ENCODE measurements at regions not wholly inside any gene's neighbourhood (a gene's known extent, or its start where the extent isn't known, plus 50 kb on each side); places are given as distances from the start of the nearest gene placed in this dataset.
"Not testable (repeated sequence)": the region's sequence is repeated elsewhere in the genome, so short reads cannot be mapped to it uniquely, and the experiment has no call there.

GRCh38 chr1:94769551-94769950 lies 50.6 kb upstream of the SLC44A3 start:
- TF ChIP-seq YY1 (IDR thresholded peaks at IDR 0.05; ENCODE audit: insufficient read depth, insufficient read length) (no peak), SUZ12 (IDR thresholded peaks at IDR 0.05; ENCODE audit: extremely low read depth, insufficient read depth, insufficient read length) (no peak), ZNF274 (IDR thresholded peaks at IDR 0.05; ENCODE audit: low read depth, low read length) (no peak)
- Histone ChIP-seq H3K9ac (ENCODE audit: insufficient read length, low read depth) (no peak overlapping the region), H3K4me1 (ENCODE audit: insufficient read depth, insufficient read length) (no peaks in the 10 kb centered on the region)

GRCh38 chr1:94768036-94768435 lies 52.1 kb upstream of the SLC44A3 start:
- no peak for TF ChIP-seq YY1 (IDR thresholded peaks at IDR 0.05; ENCODE audit: insufficient read depth, insufficient read length)
- no peak for TF ChIP-seq ZNF274 (IDR thresholded peaks at IDR 0.05; ENCODE audit: low read depth, low read length)
- TF ChIP-seq SUZ12 (IDR thresholded peaks at IDR 0.05; ENCODE audit: extremely low read depth, insufficient read depth, insufficient read length), result no peak
- H3K9ac ChIP-seq (ENCODE audit: insufficient read length, low read depth), result no peak overlapping the region
- H3K27me3 ChIP-seq (ENCODE audit: insufficient read depth, insufficient read length), result no peaks in the 10 kb centered on the region
- H3K4me3 ChIP-seq (ENCODE audit: insufficient read length, low read depth), result no peak overlapping the region
- no peaks in the 10 kb centered on the region for H3K36me3 ChIP-seq (ENCODE audit: insufficient read depth, insufficient read length, low read length)
- no peaks in the 10 kb centered on the region for H3K9me3 ChIP-seq (ENCODE audit: insufficient read depth, low read length)
- DNase-seq (ENCODE audit: low read depth, low spot score), result no peak
- no peaks in the 10 kb centered on the region for H3K4me1 ChIP-seq (ENCODE audit: insufficient read depth, insufficient read length)

More at GRCh38 chr1:94769551-94769950, 50.6 kb upstream of the SLC44A3 start:
- no peaks in the 10 kb centered on the region for H3K9me3 ChIP-seq (ENCODE audit: insufficient read depth, low read length)
- H3K4me3 ChIP-seq (ENCODE audit: insufficient read length, low read depth), result no peak overlapping the region
- no peak for DNase-seq (ENCODE audit: low read depth, low spot score)
- no peaks in the 10 kb centered on the region for H3K36me3 ChIP-seq (ENCODE audit: insufficient read depth, insufficient read length, low read length)
- H3K27me3 ChIP-seq (ENCODE audit: insufficient read depth, insufficient read length), result no peaks in the 10 kb centered on the region

GRCh38 chr1:94765958-94766357 lies 54.2 kb upstream of the SLC44A3 start:
- no peak overlapping the region for H3K4me3 ChIP-seq (ENCODE audit: insufficient read length, low read depth)

GRCh38 chr1:94759188-94759587 lies 61.0 kb upstream of the SLC44A3 start:
- no peaks in the 10 kb centered on the region for H3K27me3 ChIP-seq (ENCODE audit: insufficient read depth, insufficient read length)
- H3K4me3 ChIP-seq (ENCODE audit: insufficient read length, low read depth), result no peak overlapping the region
- DNase-seq (ENCODE audit: low read depth, low spot score), result no peak
- H3K9ac ChIP-seq (ENCODE audit: insufficient read length, low read depth), result no peak overlapping the region
- no peaks in the 10 kb centered on the region for H3K36me3 ChIP-seq (ENCODE audit: insufficient read depth, insufficient read length, low read length)
- no peaks in the 10 kb centered on the region for H3K9me3 ChIP-seq (ENCODE audit: insufficient read depth, low read length)
- no peaks in the 10 kb centered on the region for H3K4me1 ChIP-seq (ENCODE audit: insufficient read depth, insufficient read length)
- TF ChIP-seq SUZ12 (IDR thresholded peaks at IDR 0.05; ENCODE audit: extremely low read depth, insufficient read depth, insufficient read length) (no peak), ZNF274 (IDR thresholded peaks at IDR 0.05; ENCODE audit: low read depth, low read length) (no peak), YY1 (IDR thresholded peaks at IDR 0.05; ENCODE audit: insufficient read depth, insufficient read length) (no peak)

More at GRCh38 chr1:94765958-94766357, 54.2 kb upstream of the SLC44A3 start:
- no peak for DNase-seq (ENCODE audit: low read depth, low spot score)
- Histone ChIP-seq H3K9ac (ENCODE audit: insufficient read length, low read depth) (no peak overlapping the region), H3K9me3 (ENCODE audit: insufficient read depth, low read length) (no peaks in the 10 kb centered on the region), H3K27me3 (ENCODE audit: insufficient read depth, insufficient read length) (no peaks in the 10 kb centered on the region), H3K4me1 (ENCODE audit: insufficient read depth, insufficient read length) (no peaks in the 10 kb centered on the region), H3K36me3 (ENCODE audit: insufficient read depth, insufficient read length, low read length) (no peaks in the 10 kb centered on the region)
- TF ChIP-seq SUZ12 (IDR thresholded peaks at IDR 0.05; ENCODE audit: extremely low read depth, insufficient read depth, insufficient read length), result no peak
- no peak for TF ChIP-seq YY1 (IDR thresholded peaks at IDR 0.05; ENCODE audit: insufficient read depth, insufficient read length)
- no peak for TF ChIP-seq ZNF274 (IDR thresholded peaks at IDR 0.05; ENCODE audit: low read depth, low read length)

GRCh38 chr1:94757931-94758330 lies 62.2 kb upstream of the SLC44A3 start:
- no peak for TF ChIP-seq YY1 (IDR thresholded peaks at IDR 0.05; ENCODE audit: insufficient read depth, insufficient read length)
- TF ChIP-seq ZNF274 (IDR thresholded peaks at IDR 0.05; ENCODE audit: low read depth, low read length), result no peak
- TF ChIP-seq SUZ12 (IDR thresholded peaks at IDR 0.05; ENCODE audit: extremely low read depth, insufficient read depth, insufficient read length), result no peak
- H3K9me3 ChIP-seq (ENCODE audit: insufficient read depth, low read length), result no peaks in the 10 kb centered on the region
- no peaks in the 10 kb centered on the region for H3K36me3 ChIP-seq (ENCODE audit: insufficient read depth, insufficient read length, low read length)
- DNase-seq (ENCODE audit: low read depth, low spot score), result peak; percentile 38
- H3K9ac ChIP-seq (ENCODE audit: insufficient read length, low read depth), result no peak overlapping the region
- H3K27me3 ChIP-seq (ENCODE audit: insufficient read depth, insufficient read length), result no peaks in the 10 kb centered on the region
- H3K4me3 ChIP-seq (ENCODE audit: insufficient read length, low read depth), result no peak overlapping the region
- H3K4me1 ChIP-seq (ENCODE audit: insufficient read depth, insufficient read length), result peaks cover 4% of the 10 kb centered on the region

GRCh38 chr1:94755675-94756074 lies 64.5 kb upstream of the SLC44A3 start:
- H3K4me1 ChIP-seq (ENCODE audit: insufficient read depth, insufficient read length), result peaks cover 4% of the 10 kb centered on the region
- DNase-seq (ENCODE audit: low read depth, low spot score), result no peak
- H3K4me3 ChIP-seq (ENCODE audit: insufficient read length, low read depth), result no peak overlapping the region
- H3K27me3 ChIP-seq (ENCODE audit: insufficient read depth, insufficient read length), result no peaks in the 10 kb centered on the region
- H3K9ac ChIP-seq (ENCODE audit: insufficient read length, low read depth), result no peak overlapping the region
- no peak for TF ChIP-seq SUZ12 (IDR thresholded peaks at IDR 0.05; ENCODE audit: extremely low read depth, insufficient read depth, insufficient read length)
- no peak for TF ChIP-seq ZNF274 (IDR thresholded peaks at IDR 0.05; ENCODE audit: low read depth, low read length)
- no peak for TF ChIP-seq YY1 (IDR thresholded peaks at IDR 0.05; ENCODE audit: insufficient read depth, insufficient read length)
- H3K36me3 ChIP-seq (ENCODE audit: insufficient read depth, insufficient read length, low read length), result no peaks in the 10 kb centered on the region
- H3K9me3 ChIP-seq (ENCODE audit: insufficient read depth, low read length), result no peaks in the 10 kb centered on the region

GRCh38 chr1:94755016-94755415 lies 65.1 kb upstream of the SLC44A3 start:
- not testable (repeated sequence) for H3K36me3 ChIP-seq (ENCODE audit: insufficient read depth, insufficient read length, low read length); H3K9ac ChIP-seq (ENCODE audit: insufficient read length, low read depth); H3K9me3 ChIP-seq (ENCODE audit: insufficient read depth, low read length); H3K4me3 ChIP-seq (ENCODE audit: insufficient read length, low read depth); H3K27me3 ChIP-seq (ENCODE audit: insufficient read depth, insufficient read length); DNase-seq (ENCODE audit: low read depth, low spot score); H3K4me1 ChIP-seq (ENCODE audit: insufficient read depth, insufficient read length)

- peaks cover 3% of the 10 kb centered on the region for H3K9me3 ChIP-seq (ENCODE audit: insufficient read depth, low read length)
- H3K9ac ChIP-seq (ENCODE audit: insufficient read length, low read depth), result no peak overlapping the region
- TF ChIP-seq ZNF274 (IDR thresholded peaks at IDR 0.05; ENCODE audit: low read depth, low read length) (no peak), SUZ12 (IDR thresholded peaks at IDR 0.05; ENCODE audit: extremely low read depth, insufficient read depth, insufficient read length) (no peak), YY1 (IDR thresholded peaks at IDR 0.05; ENCODE audit: insufficient read depth, insufficient read length) (no peak)
- H3K4me3 ChIP-seq (ENCODE audit: insufficient read length, low read depth), result no peak overlapping the region
- no peaks in the 10 kb centered on the region for H3K27me3 ChIP-seq (ENCODE audit: insufficient read depth, insufficient read length)
- no peak for DNase-seq (ENCODE audit: low read depth, low spot score)
- peaks cover 4% of the 10 kb centered on the region for H3K4me1 ChIP-seq (ENCODE audit: insufficient read depth, insufficient read length)
- H3K36me3 ChIP-seq (ENCODE audit: insufficient read depth, insufficient read length, low read length), result no peaks in the 10 kb centered on the region
Measured at GRCh38 chr1:94754570-94754969, 65.6 kb upstream of the SLC44A3 start.
